Activated naive CD4-positive, alpha-beta T cell treated with anti-CD3 and anti-CD28 coated beads, Interleukin-2, amount 50 U/mL, for 24 hours (primary cell): ENCODE measurements at regions not wholly inside any gene's neighbourhood (a gene's known extent, or its start where the extent isn't known, plus 50 kb on each side); places are given as distances from the start of the nearest gene placed in this dataset.
"Not testable (repeated sequence)": the region's sequence is repeated elsewhere in the genome, so short reads cannot be mapped to it uniquely, and the experiment has no call there.

Experiments
- H3K27ac Mint-ChIP-seq: one replicate; pipeline ENCODE4 v1.8.0; 2021; ENCODE audit warnings: mild to moderate bottlenecking, mixed read lengths
- H3K27me3 Mint-ChIP-seq: one replicate; pipeline ENCODE4 v1.8.0; 2021; ENCODE audit warnings: mixed read lengths
- H3K36me3 Mint-ChIP-seq: one replicate; pipeline ENCODE4 v1.8.0; 2021; ENCODE audit warnings: mixed read lengths
- H3K4me1 Mint-ChIP-seq: one replicate; pipeline ENCODE4 v1.8.0; 2021; ENCODE audit warnings: mixed read lengths
- H3K4me3 Mint-ChIP-seq: one replicate; pipeline ENCODE4 v1.8.0; 2021; ENCODE audit warnings: mild to moderate bottlenecking, mixed read lengths
- H3K9me3 Mint-ChIP-seq: one replicate; pipeline ENCODE4 v1.8.0; 2021; ENCODE audit warnings: mixed read lengths

- not testable (repeated sequence) for H3K9me3 Mint-ChIP-seq, H3K36me3 Mint-ChIP-seq, H3K27me3 Mint-ChIP-seq, H3K27ac Mint-ChIP-seq, H3K4me1 Mint-ChIP-seq, H3K4me3 Mint-ChIP-seq
Observed at GRCh38 chr3:163499736-163500219, 1578.5 kb downstream of the SI start.

- H3K4me1 Mint-ChIP-seq, H3K36me3 Mint-ChIP-seq, H3K27me3 Mint-ChIP-seq, H3K27ac Mint-ChIP-seq, H3K9me3 Mint-ChIP-seq, H3K4me3 Mint-ChIP-seq: not testable (repeated sequence)
Observed at GRCh38 chr3:163498842-163499735, 1579.2 kb downstream of the SI start.

- Mint-ChIP-seq H3K36me3 (no peaks in the 10 kb centered on the region), H3K4me1 (no peaks in the 10 kb centered on the region)
Observed at GRCh38 chr3:163491714-163492113, 1586.6 kb downstream of the SI start.

DNA sequence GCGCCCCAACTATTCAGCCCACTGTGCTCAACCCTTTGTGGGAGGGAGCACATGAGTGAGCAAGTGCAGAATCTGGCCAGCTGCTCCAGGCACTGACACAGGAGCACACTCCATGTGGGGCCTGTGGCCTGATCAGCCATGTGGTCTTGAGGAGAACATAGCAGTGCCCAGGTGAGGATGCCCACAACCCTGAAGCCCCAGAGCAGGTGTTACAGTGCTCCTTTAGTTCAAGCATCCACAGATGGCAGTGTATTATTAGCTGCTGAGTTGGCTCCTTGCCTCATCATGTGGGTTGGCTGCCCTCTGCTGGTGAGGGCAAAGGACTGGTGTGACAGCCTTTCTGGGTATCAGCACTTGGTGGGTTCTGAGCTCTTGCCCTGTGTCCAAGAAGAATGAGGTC, 1588.2 kb downstream of the SI start:
- Mint-ChIP-seq H3K27ac (no peak overlapping the region), H3K4me3 (no peak overlapping the region), H3K4me1 (no peaks in the 10 kb centered on the region), H3K36me3 (no peaks in the 10 kb centered on the region), H3K9me3 (no peaks in the 10 kb centered on the region), H3K27me3 (no peaks in the 10 kb centered on the region)

More at GRCh38 chr3:163491714-163492113, 1586.6 kb downstream of the SI start:
- Mint-ChIP-seq H3K9me3 (no peaks in the 10 kb centered on the region), H3K27ac (no peak overlapping the region), H3K4me3 (no peak overlapping the region), H3K27me3 (no peaks in the 10 kb centered on the region)

- no peak overlapping the region for H3K4me3 Mint-ChIP-seq
- no peaks in the 10 kb centered on the region for H3K27me3 Mint-ChIP-seq
- no peaks in the 10 kb centered on the region for H3K36me3 Mint-ChIP-seq
- H3K27ac Mint-ChIP-seq: no peak overlapping the region
- no peaks in the 10 kb centered on the region for H3K4me1 Mint-ChIP-seq
- H3K9me3 Mint-ChIP-seq: peaks cover 4% of the 10 kb centered on the region
Observed at GRCh38 chr3:163482695-163483094, 1595.6 kb downstream of the SI start.

- no peaks in the 10 kb centered on the region for H3K27me3 Mint-ChIP-seq
Observed at GRCh38 chr3:163481738-163482137, 1596.6 kb downstream of the SI start.

DNA sequence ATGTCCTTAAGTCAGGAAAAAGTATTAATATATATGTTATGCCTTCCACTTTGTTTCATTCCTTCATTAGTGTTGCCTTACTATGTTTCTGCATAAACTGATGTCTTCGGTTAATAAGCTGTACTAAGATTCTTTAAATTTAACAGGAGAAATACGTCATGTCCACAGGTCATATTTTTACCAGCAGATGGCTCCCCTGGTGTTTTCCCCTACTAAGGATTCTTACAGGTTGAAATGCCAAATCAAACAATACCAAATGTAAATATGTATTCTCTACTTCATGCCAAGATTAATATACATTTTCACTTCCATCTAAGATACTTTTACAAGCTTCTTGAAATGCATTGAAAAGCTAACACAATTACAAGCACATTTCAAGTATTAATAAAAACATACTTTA, 1602.1 kb downstream of the SI start:
- Mint-ChIP-seq H3K27me3 (no peaks in the 10 kb centered on the region), H3K36me3 (no peaks in the 10 kb centered on the region), H3K4me1 (no peaks in the 10 kb centered on the region), H3K4me3 (no peak overlapping the region), H3K27ac (no peak overlapping the region), H3K9me3 (no peaks in the 10 kb centered on the region)

More at GRCh38 chr3:163481738-163482137, 1596.6 kb downstream of the SI start:
- Mint-ChIP-seq H3K9me3 (peaks cover 4% of the 10 kb centered on the region), H3K4me3 (no peak overlapping the region), H3K36me3 (no peaks in the 10 kb centered on the region), H3K4me1 (no peaks in the 10 kb centered on the region), H3K27ac (no peak overlapping the region)

DNA sequence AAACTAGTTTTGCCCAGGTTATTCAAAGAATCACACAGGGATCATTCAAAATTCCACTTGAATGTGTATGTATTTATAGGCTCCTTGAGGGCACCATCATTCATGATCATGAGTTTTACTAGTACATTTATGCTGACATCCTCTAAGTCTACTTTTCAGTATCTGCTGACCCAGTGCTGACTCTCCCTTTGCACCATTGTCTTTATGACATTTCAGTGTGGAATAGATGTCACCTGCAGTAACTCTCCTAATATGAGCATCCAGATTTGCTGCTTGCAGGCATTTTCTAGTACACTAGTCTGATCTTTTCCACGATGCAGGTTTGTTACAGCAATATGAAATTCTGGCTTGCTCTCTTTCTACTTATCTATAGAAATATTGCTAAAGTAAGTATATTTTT, 1603.5 kb downstream of the SI start:
- H3K36me3 Mint-ChIP-seq: no peaks in the 10 kb centered on the region
- H3K9me3 Mint-ChIP-seq: no peaks in the 10 kb centered on the region
- no peak overlapping the region for H3K4me3 Mint-ChIP-seq
- no peak overlapping the region for H3K27ac Mint-ChIP-seq
- H3K4me1 Mint-ChIP-seq: no peaks in the 10 kb centered on the region
- H3K27me3 Mint-ChIP-seq: no peaks in the 10 kb centered on the region

DNA sequence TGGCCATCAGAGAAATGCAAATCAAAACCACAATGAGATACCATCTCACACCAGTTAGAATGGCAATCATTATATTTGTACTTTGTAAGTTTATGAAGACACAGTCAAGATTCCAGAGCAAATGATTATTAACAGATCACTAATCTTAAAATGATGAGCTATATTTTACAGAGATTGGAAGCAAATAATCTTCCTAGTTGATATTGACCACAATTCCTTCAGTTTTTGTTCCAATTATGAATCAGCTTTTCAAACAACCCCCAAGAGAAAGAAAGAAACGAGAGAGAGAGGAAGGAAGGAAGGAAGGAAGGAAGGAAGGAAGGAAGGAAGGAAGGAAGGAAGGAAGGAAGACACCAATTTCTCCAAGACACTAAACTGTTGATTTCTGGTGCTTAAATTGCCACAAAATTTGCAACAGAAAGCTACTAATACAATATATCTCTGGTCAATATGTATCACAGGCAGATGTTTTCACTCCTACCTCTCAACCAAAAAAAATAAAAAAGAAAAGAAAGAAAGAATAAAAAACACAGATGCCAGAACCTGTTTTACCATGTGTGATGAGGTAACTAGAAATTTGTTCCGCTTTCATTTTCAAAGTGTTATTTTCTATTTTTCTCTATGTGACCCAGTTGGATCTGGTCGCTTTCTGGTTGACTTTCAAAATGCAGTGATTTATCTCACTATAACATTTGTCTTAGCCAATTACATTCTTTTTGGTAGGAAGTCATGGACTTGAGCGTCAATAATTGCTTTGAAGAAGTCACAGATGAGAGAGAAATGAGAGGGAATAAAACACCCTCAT, 1609.6 kb downstream of the SI start:
- H3K36me3 Mint-ChIP-seq: no peaks in the 10 kb centered on the region
- H3K27me3 Mint-ChIP-seq: no peaks in the 10 kb centered on the region
- H3K27ac Mint-ChIP-seq: no peak overlapping the region
- no peak overlapping the region for H3K4me3 Mint-ChIP-seq
- no peaks in the 10 kb centered on the region for H3K9me3 Mint-ChIP-seq
- no peaks in the 10 kb centered on the region for H3K4me1 Mint-ChIP-seq

DNA sequence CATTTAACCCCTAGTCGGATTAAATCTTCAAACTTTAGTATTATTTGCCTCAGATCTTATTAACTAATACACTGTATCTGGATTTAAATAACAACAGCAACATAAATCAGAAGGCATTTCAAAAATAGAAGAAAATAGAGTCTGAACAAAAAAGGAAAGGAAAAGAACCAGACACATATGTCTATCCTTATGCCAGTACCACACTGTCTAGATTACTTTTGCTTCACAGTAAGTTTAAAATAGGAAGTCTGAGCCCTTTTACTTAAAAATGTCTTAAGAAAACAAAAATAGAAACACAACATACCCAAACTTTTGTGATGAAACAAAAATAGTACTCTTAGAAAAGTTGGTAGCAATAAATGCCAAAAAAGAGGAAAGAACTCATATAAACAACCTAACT, 1615.8 kb downstream of the SI start:
- Mint-ChIP-seq H3K4me1 (no peaks in the 10 kb centered on the region), H3K4me3 (no peak overlapping the region), H3K36me3 (no peaks in the 10 kb centered on the region), H3K9me3 (no peaks in the 10 kb centered on the region), H3K27me3 (no peaks in the 10 kb centered on the region), H3K27ac (no peak overlapping the region)

DNA sequence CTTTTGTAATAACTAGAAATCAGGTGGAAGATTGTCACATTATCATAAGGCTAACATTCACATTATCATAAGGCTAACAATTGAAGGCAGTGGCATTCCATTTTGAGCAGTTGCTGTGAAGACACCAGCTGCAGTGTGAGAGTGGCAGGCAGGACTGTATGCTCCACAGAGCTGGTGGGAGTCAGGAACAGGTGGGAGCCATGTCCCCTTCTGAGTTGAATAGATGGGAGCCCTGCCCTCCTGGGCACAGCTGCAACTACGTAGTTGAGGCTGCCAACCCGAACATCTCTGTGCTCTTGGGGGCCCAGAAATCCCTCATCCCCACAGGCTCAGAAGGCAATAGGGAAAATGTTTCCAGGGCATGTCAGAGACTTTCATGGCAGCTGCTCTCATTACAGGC, 1627.6 kb downstream of the SI start:
- H3K27me3 Mint-ChIP-seq: no peaks in the 10 kb centered on the region
- H3K9me3 Mint-ChIP-seq: peaks cover 22% of the 10 kb centered on the region
- H3K27ac Mint-ChIP-seq: no peak overlapping the region
- H3K4me3 Mint-ChIP-seq: no peak overlapping the region
- H3K4me1 Mint-ChIP-seq: no peaks in the 10 kb centered on the region
- H3K36me3 Mint-ChIP-seq: no peaks in the 10 kb centered on the region

GRCh38 chr3:163438760-163439159, 1639.5 kb downstream of the SI start:
- H3K27me3 Mint-ChIP-seq: no peaks in the 10 kb centered on the region
- H3K9me3 Mint-ChIP-seq: peaks cover 5% of the 10 kb centered on the region
- H3K36me3 Mint-ChIP-seq: no peaks in the 10 kb centered on the region

GRCh38 chr3:163422671-163423070, 1655.6 kb downstream of the SI start:
- H3K4me1 Mint-ChIP-seq: no peaks in the 10 kb centered on the region
- peaks cover 7% of the 10 kb centered on the region for H3K9me3 Mint-ChIP-seq
- H3K4me3 Mint-ChIP-seq: no peak overlapping the region
- no peaks in the 10 kb centered on the region for H3K36me3 Mint-ChIP-seq
- H3K27me3 Mint-ChIP-seq: no peaks in the 10 kb centered on the region
- H3K27ac Mint-ChIP-seq: no peak overlapping the region

More at GRCh38 chr3:163438760-163439159, 1639.5 kb downstream of the SI start:
- H3K4me1 Mint-ChIP-seq: no peaks in the 10 kb centered on the region
- no peak overlapping the region for H3K27ac Mint-ChIP-seq
- H3K4me3 Mint-ChIP-seq: no peak overlapping the region

DNA sequence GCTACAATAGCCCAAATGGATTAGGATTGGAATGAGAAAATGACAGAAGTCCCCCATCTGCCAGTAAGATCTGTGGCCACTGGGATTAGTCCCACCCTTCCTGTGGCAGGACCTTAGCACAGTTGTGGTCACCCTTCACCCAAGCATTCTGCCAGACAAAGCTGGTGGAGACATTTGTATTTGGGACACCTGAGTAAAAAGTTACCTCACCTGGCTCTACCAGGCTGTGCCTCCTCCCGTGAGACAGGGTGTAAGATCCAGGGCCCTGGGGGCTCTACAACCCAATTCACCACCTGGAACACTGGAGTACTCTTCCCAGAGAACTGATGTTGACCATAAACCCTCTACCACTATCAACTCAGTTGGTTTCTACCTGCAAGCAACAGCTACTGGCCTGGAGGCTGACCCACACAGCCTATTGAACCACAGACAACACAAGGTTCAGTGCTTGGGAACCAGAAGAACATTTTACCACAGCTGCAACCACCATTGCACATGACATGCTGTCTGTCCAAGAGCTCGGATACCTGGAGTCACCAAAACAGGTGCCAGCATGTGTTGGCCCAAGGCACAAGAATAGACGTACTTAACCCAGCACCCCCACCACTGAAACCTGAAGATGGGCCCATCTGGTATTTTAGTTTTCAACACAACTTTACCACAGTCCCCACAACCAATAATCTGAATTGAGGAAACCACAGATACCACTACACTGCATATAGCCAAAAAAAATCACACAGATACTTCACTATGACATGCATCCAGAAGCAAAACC, 1686.7 kb downstream of the SI start:
- Mint-ChIP-seq H3K36me3 (no peaks in the 10 kb centered on the region), H3K4me3 (no peak overlapping the region), H3K9me3 (peaks cover 9% of the 10 kb centered on the region), H3K4me1 (no peaks in the 10 kb centered on the region), H3K27ac (no peak overlapping the region), H3K27me3 (no peaks in the 10 kb centered on the region)

DNA sequence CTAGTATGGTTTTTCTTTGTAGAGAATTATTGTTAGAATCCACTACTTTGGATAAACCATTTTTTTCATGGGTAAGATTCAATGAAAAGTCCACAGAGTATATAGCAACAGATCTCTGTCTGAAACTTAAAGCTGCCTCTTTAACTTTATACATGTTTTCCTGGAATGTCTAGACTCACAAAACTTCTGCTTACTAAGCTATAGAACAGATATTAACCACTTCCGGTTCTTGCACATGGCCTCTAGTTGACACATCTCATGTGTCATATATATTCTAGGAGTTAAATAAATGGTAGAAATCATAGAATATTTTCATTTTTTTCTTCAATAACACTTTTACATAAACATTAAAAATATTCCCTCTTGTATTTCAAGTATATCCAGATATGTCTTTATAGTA, 1693.9 kb downstream of the SI start:
- H3K27ac Mint-ChIP-seq: no peak overlapping the region
- no peaks in the 10 kb centered on the region for H3K4me1 Mint-ChIP-seq
- no peaks in the 10 kb centered on the region for H3K36me3 Mint-ChIP-seq
- H3K27me3 Mint-ChIP-seq: no peaks in the 10 kb centered on the region
- H3K9me3 Mint-ChIP-seq: no peaks in the 10 kb centered on the region
- no peak overlapping the region for H3K4me3 Mint-ChIP-seq
